ENCODE measurements at regions not wholly inside any gene's neighbourhood (a gene's known extent, or its start where the extent isn't known, plus 50 kb on each side); places are given as distances from the start of the nearest gene placed in this dataset.

- no peaks in the 10 kb centered on the region for H3K4me1 ChIP-seq (ENCODE audit: insufficient read depth, insufficient read length)
- H3K9me3 ChIP-seq (ENCODE audit: insufficient read depth, low read length), result 0 out of 2 replicates have a peak, but pooled peaks cover 1% of the 10 kb centered on the region
- H3K9ac ChIP-seq (ENCODE audit: insufficient read length, low read depth), result no peak overlapping the region
- H3K36me3 ChIP-seq (ENCODE audit: insufficient read depth, insufficient read length, low read length), result no peaks in the 10 kb centered on the region
- no peak overlapping the region for H3K4me3 ChIP-seq (ENCODE audit: insufficient read length, low read depth)
- H3K27me3 ChIP-seq (ENCODE audit: insufficient read depth, insufficient read length), result no peaks in the 10 kb centered on the region
- no peak for DNase-seq (ENCODE audit: low read depth, low spot score)
- no peak for TF ChIP-seq SUZ12 (IDR thresholded peaks at IDR 0.05; ENCODE audit: extremely low read depth, insufficient read depth, insufficient read length)
- no peak for TF ChIP-seq YY1 (IDR thresholded peaks at IDR 0.05; ENCODE audit: insufficient read depth, insufficient read length)
- no peak for TF ChIP-seq ZNF274 (IDR thresholded peaks at IDR 0.05; ENCODE audit: low read depth, low read length)
Observed at GRCh38 chr2:7523481-7524120, 606.4 kb downstream of the RNF144A start.

DNA sequence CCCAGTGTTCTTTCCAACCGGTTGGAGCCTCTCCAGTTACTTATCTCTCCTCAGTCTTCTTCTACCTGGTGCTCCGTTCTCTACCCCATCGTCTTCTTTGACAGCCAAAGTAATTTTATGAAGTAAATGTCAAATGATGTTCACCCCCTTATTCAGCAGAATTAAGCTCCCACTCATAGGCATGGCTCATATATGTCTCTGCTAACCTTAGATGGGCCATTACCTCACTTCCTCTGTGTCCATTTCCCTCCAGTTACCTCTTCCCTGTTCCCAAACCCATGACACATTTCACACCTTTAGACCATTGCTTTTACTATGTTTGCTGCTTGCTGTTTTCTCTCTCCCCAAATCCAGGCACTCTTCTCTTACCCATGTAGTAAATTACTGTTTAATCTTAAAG lies 607.0 kb downstream of the RNF144A start:
- no peaks in the 10 kb centered on the region for H3K36me3 ChIP-seq (ENCODE audit: insufficient read depth, insufficient read length, low read length)
- H3K9ac ChIP-seq (ENCODE audit: insufficient read length, low read depth), result no peak overlapping the region
- H3K4me3 ChIP-seq (ENCODE audit: insufficient read length, low read depth), result no peak overlapping the region
- TF ChIP-seq ZNF274 (IDR thresholded peaks at IDR 0.05; ENCODE audit: low read depth, low read length) (no peak), SUZ12 (IDR thresholded peaks at IDR 0.05; ENCODE audit: extremely low read depth, insufficient read depth, insufficient read length) (no peak), YY1 (IDR thresholded peaks at IDR 0.05; ENCODE audit: insufficient read depth, insufficient read length) (no peak)
- no peak for DNase-seq (ENCODE audit: low read depth, low spot score)
- peaks cover 6% of the 10 kb centered on the region; the same call in 1 of the 2 replicates for H3K9me3 ChIP-seq (ENCODE audit: insufficient read depth, low read length)
- H3K27me3 ChIP-seq (ENCODE audit: insufficient read depth, insufficient read length), result no peaks in the 10 kb centered on the region
- no peaks in the 10 kb centered on the region for H3K4me1 ChIP-seq (ENCODE audit: insufficient read depth, insufficient read length)

DNA sequence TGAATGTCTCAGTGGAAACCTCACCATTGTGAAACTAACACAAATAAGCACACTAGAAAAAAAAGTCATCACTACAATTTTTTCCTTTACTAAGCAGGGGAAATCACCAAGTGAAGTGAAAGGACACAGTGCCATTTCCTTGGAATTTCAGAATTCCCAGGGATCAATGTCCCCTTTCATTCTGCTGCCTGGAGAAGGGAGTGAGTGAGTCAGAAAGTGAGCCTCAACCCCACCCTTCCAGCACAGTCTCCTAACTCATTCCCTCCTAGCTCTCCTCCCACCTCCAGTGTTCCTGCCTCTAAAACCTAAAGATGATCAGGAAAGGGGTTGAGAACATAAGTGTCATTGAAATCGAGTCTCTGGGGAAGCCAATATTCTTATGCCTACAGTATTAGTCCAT lies 608.5 kb downstream of the RNF144A start:
- Histone ChIP-seq H3K36me3 (ENCODE audit: insufficient read depth, insufficient read length, low read length) (no peaks in the 10 kb centered on the region), H3K4me1 (ENCODE audit: insufficient read depth, insufficient read length) (no peaks in the 10 kb centered on the region), H3K4me3 (ENCODE audit: insufficient read length, low read depth) (no peak overlapping the region), H3K9me3 (ENCODE audit: insufficient read depth, low read length) (peaks cover 15% of the 10 kb centered on the region), H3K27me3 (ENCODE audit: insufficient read depth, insufficient read length) (no peaks in the 10 kb centered on the region), H3K9ac (ENCODE audit: insufficient read length, low read depth) (no peak overlapping the region)
- DNase-seq (ENCODE audit: low read depth, low spot score), result no peak
- TF ChIP-seq YY1 (IDR thresholded peaks at IDR 0.05; ENCODE audit: insufficient read depth, insufficient read length) (no peak), SUZ12 (IDR thresholded peaks at IDR 0.05; ENCODE audit: extremely low read depth, insufficient read depth, insufficient read length) (no peak), ZNF274 (IDR thresholded peaks at IDR 0.05; ENCODE audit: low read depth, low read length) (no peak)

- no peaks in the 10 kb centered on the region for H3K27me3 ChIP-seq (ENCODE audit: insufficient read depth, insufficient read length)
- no peak for DNase-seq (ENCODE audit: low read depth, low spot score)
- H3K36me3 ChIP-seq (ENCODE audit: insufficient read depth, insufficient read length, low read length), result no peaks in the 10 kb centered on the region
- no peak overlapping the region for H3K9ac ChIP-seq (ENCODE audit: insufficient read length, low read depth)
- no peaks in the 10 kb centered on the region for H3K4me1 ChIP-seq (ENCODE audit: insufficient read depth, insufficient read length)
- peaks cover 25% of the 10 kb centered on the region for H3K9me3 ChIP-seq (ENCODE audit: insufficient read depth, low read length)
- H3K4me3 ChIP-seq (ENCODE audit: insufficient read length, low read depth), result no peak overlapping the region
- TF ChIP-seq ZNF274 (IDR thresholded peaks at IDR 0.05; ENCODE audit: low read depth, low read length), result no peak
- no peak for TF ChIP-seq SUZ12 (IDR thresholded peaks at IDR 0.05; ENCODE audit: extremely low read depth, insufficient read depth, insufficient read length)
- no peak for TF ChIP-seq YY1 (IDR thresholded peaks at IDR 0.05; ENCODE audit: insufficient read depth, insufficient read length)
Observed at GRCh38 chr2:7527165-7527722, 610.0 kb downstream of the RNF144A start.

DNA sequence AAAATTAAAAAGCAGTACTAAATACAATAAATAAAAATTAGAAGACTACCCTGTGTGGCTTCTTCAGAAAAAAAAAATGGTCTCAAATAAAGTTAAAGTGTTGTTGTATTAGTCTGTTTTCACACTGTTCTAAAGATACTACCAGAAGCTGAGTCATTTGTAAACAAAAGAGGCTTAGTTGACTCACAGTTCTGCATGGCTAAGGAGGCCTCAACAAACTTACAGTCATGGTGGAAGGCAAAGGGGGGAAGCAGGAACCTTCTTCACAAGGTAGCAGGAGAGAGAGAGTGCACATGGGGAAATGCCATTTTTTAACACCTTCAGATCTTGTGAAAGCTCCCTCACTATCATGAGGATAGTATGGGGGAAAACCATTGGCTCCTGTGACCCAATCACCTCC lies 612.8 kb downstream of the RNF144A start:
- peaks cover 25% of the 10 kb centered on the region for H3K9me3 ChIP-seq (ENCODE audit: insufficient read depth, low read length)
- H3K36me3 ChIP-seq (ENCODE audit: insufficient read depth, insufficient read length, low read length), result no peaks in the 10 kb centered on the region
- no peak for TF ChIP-seq YY1 (IDR thresholded peaks at IDR 0.05; ENCODE audit: insufficient read depth, insufficient read length)
- TF ChIP-seq ZNF274 (IDR thresholded peaks at IDR 0.05; ENCODE audit: low read depth, low read length), result no peak
- TF ChIP-seq SUZ12 (IDR thresholded peaks at IDR 0.05; ENCODE audit: extremely low read depth, insufficient read depth, insufficient read length), result no peak
- no peaks in the 10 kb centered on the region for H3K4me1 ChIP-seq (ENCODE audit: insufficient read depth, insufficient read length)
- no peak overlapping the region for H3K4me3 ChIP-seq (ENCODE audit: insufficient read length, low read depth)
- H3K9ac ChIP-seq (ENCODE audit: insufficient read length, low read depth), result no peak overlapping the region
- H3K27me3 ChIP-seq (ENCODE audit: insufficient read depth, insufficient read length), result no peaks in the 10 kb centered on the region
- no peak for DNase-seq (ENCODE audit: low read depth, low spot score)

DNA sequence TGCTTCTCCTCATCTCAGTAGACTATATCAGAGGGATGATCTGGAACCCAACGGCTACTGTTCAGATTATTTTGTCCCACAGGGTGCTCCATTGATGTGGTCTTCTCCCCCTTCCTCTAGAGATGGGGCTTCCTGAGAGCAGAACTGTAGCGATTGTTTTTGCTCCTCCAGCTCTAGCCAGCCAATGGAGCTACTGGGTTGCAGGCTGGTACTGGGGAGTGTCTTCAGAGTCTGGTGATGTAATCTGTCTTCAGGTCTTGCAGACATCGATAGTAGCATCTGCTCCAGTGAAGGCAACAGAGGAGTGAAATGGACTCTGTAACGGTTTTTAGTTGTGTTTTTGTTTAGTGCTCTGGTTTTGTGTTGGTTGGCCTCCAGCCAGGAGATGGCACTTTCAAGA lies 621.9 kb downstream of the RNF144A start:
- Histone ChIP-seq H3K4me1 (ENCODE audit: insufficient read depth, insufficient read length) (peaks cover 3% of the 10 kb centered on the region), H3K9ac (ENCODE audit: insufficient read length, low read depth) (no peak overlapping the region), H3K27me3 (ENCODE audit: insufficient read depth, insufficient read length) (no peaks in the 10 kb centered on the region), H3K4me3 (ENCODE audit: insufficient read length, low read depth) (no peak overlapping the region), H3K36me3 (ENCODE audit: insufficient read depth, insufficient read length, low read length) (no peaks in the 10 kb centered on the region), H3K9me3 (ENCODE audit: insufficient read depth, low read length) (0 out of 2 replicates have a peak, but pooled peaks cover 12% of the 10 kb centered on the region)
- TF ChIP-seq SUZ12 (IDR thresholded peaks at IDR 0.05; ENCODE audit: extremely low read depth, insufficient read depth, insufficient read length), result no peak
- DNase-seq (ENCODE audit: low read depth, low spot score), result no peak

DNA sequence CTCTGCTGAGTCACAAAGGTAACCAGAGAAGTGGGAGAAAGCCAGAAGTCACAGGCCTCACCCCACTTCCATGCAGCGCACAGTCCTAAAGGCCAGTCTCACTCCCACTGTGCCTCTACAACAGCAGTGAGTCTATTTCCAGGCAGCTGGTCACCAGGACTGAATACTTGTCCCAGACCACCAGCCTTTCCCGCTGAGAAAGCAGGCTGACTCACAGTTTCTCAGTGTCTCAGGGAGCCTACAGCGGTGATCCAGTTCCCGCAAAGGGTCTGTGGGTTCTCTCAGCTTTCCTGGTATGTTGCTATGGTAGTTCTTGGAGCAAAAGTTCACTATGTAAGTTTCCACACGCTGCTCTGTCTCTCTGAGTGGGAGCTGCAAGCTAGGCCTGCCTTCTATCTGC lies 622.5 kb downstream of the RNF144A start:
- peaks cover 3% of the 10 kb centered on the region for H3K4me1 ChIP-seq (ENCODE audit: insufficient read depth, insufficient read length)
- TF ChIP-seq YY1 (IDR thresholded peaks at IDR 0.05; ENCODE audit: insufficient read depth, insufficient read length) (no peak), SUZ12 (IDR thresholded peaks at IDR 0.05; ENCODE audit: extremely low read depth, insufficient read depth, insufficient read length) (no peak), ZNF274 (IDR thresholded peaks at IDR 0.05; ENCODE audit: low read depth, low read length) (no peak)
- H3K4me3 ChIP-seq (ENCODE audit: insufficient read length, low read depth), result no peak overlapping the region
- 0 out of 2 replicates have a peak, but pooled peaks cover 12% of the 10 kb centered on the region for H3K9me3 ChIP-seq (ENCODE audit: insufficient read depth, low read length)
- no peak overlapping the region for H3K9ac ChIP-seq (ENCODE audit: insufficient read length, low read depth)
- H3K36me3 ChIP-seq (ENCODE audit: insufficient read depth, insufficient read length, low read length), result no peaks in the 10 kb centered on the region
- no peaks in the 10 kb centered on the region for H3K27me3 ChIP-seq (ENCODE audit: insufficient read depth, insufficient read length)
- DNase-seq (ENCODE audit: low read depth, low spot score), result no peak

Measured in NT2/D1 (cell line).